AG04449 (cell line): ENCODE measurements at regions not wholly inside any gene's neighbourhood (a gene's known extent, or its start where the extent isn't known, plus 50 kb on each side); places are given as distances from the start of the nearest gene placed in this dataset.

Source experiments
- CTCF ChIA-PET: fragments of 350-600 bp; formaldehyde crosslinking; extraction: SDS; loops from one replicate; lab custom pipeline; 2021; ENCODE audit warnings: antibody characterized with exemption; lab: Yijun Ruan, JAX
- POLR2A ChIA-PET: fragments of 400-600, 350-600 bp; formaldehyde crosslinking; extraction: SDS; loops from one replicate; lab custom pipeline; 2020; ENCODE audit warnings: antibody characterized with exemption, inconsistent platforms; lab: Yijun Ruan, JAX
- DNase-seq: peaks from one replicate; pipeline ENCODE4 v3.0.0-alpha.2; 2010; ENCODE audit warnings: low read depth, low spot score
- H3K4me3 ChIP-seq: 2 replicates; pipeline ENCODE4 v1.5.1; 2011; ENCODE audit warnings: low read depth, mild to moderate bottlenecking, control low read depth, low read length
- TF ChIP-seq, protein P1 (sequence below): IDR thresholded peaks from one replicate; pipeline ENCODE4 v1.5.1; 2011; ENCODE audit warnings: mild to moderate bottlenecking, moderate library complexity, low read length, control low read depth, inconsistent platforms; ENCODE audit not compliant: insufficient read depth; ENCODE audit errors: missing control alignments

DNA sequence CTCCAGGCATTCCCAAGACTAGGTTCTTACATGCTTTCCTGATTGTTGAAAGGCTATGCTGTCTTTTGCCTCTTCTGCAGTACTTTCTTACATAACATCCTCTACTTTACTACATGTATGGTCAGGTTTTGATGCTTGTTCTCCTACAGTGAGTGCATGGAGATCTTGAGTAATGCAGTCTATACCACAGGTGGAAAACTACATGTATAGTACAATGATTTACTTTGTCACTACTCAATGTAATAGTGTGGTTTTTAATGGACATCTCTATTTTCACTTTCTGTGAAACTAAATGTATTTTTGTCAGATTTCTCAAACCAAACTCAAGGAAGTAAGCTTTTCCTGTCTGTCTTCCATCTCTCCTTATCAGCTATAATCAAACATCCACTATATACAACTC, 657.0 kb downstream of the TUSC7 start:
- H3K4me3 ChIP-seq: no peak overlapping the region
- TF ChIP-seq, protein P1, sequence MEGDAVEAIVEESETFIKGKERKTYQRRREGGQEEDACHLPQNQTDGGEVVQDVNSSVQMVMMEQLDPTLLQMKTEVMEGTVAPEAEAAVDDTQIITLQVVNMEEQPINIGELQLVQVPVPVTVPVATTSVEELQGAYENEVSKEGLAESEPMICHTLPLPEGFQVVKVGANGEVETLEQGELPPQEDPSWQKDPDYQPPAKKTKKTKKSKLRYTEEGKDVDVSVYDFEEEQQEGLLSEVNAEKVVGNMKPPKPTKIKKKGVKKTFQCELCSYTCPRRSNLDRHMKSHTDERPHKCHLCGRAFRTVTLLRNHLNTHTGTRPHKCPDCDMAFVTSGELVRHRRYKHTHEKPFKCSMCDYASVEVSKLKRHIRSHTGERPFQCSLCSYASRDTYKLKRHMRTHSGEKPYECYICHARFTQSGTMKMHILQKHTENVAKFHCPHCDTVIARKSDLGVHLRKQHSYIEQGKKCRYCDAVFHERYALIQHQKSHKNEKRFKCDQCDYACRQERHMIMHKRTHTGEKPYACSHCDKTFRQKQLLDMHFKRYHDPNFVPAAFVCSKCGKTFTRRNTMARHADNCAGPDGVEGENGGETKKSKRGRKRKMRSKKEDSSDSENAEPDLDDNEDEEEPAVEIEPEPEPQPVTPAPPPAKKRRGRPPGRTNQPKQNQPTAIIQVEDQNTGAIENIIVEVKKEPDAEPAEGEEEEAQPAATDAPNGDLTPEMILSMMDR: no peak
- ChIA-PET CTCF (no interaction called here), POLR2A (no interaction called here)
- DNase-seq: no peak

DNA sequence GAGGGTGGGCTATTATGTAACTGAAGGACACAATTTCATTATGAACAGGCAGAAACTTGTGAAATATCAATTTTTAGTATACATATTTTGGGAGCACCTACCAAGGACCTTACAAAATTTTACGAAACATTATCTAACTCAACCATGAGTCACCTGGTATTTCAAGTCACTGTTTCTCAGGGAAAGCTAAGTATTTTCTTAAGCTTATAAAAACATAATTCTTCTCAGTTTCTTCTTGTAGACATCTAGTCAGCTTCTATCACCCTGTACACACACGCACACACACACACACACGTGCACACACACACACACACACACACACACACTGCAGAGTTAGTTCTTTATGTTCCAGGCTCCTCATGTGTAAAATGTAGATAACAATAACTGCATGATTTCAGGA, 658.3 kb downstream of the TUSC7 start:
- H3K4me3 ChIP-seq: no peak overlapping the region
- ChIA-PET CTCF (interaction anchor here (1.3 kb wide), 1 partner anchor 347 kb away, joined by 3 read pairs; no protein-coding TSS in a partner anchor), POLR2A (no interaction called here)
- DNase-seq: peak; percentile 2
- TF ChIP-seq, protein P1: no peak

DNA sequence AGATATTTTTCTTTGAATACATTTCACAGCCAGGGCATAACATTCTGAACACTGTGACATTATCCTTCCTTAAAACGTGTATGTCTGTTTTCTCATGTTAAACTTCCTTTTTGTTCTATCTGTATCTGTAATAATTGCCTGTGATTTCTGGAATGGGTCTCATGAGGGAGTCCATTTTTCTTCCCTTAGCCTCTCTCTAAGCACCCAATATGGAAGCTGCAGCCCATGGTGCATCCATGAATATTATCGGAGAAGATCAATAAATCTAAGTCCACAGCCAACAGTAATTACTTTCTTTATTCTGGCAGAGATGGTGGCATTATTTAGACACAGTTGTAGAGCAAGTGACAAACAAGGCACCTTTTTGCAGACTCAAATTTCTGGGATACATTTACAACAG, 671.1 kb downstream of the TUSC7 start:
- POLR2A ChIA-PET: no interaction called here
- CTCF ChIA-PET: no interaction called here

DNA sequence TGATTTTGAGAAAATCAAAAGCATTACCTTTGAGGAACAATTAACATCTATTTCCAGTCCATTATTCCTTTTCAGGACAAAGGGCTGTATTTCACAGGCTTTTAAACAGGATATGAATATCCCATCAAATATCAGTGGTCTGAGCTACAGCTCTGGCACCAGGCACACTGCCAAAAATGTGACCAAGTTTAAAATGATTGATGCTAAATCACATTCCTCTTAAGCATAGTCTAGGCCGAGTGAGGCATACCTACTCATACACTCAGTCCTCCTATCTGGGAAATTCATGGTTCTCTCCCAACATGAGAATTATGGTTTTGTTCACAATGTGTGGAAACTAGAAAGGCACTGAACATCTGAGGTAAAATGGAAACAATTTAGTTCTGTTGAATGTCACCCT, 683.5 kb downstream of the TUSC7 start:
- H3K4me3 ChIP-seq: no peak overlapping the region
- POLR2A ChIA-PET: no interaction called here
- CTCF ChIA-PET: no interaction called here
- no peak for DNase-seq
- TF ChIP-seq, protein P1: no peak

More for the DNA sequence above, 671.1 kb downstream of the TUSC7 start:
- DNase-seq: no peak
- no peak overlapping the region for H3K4me3 ChIP-seq
- TF ChIP-seq, protein P1: no peak

DNA sequence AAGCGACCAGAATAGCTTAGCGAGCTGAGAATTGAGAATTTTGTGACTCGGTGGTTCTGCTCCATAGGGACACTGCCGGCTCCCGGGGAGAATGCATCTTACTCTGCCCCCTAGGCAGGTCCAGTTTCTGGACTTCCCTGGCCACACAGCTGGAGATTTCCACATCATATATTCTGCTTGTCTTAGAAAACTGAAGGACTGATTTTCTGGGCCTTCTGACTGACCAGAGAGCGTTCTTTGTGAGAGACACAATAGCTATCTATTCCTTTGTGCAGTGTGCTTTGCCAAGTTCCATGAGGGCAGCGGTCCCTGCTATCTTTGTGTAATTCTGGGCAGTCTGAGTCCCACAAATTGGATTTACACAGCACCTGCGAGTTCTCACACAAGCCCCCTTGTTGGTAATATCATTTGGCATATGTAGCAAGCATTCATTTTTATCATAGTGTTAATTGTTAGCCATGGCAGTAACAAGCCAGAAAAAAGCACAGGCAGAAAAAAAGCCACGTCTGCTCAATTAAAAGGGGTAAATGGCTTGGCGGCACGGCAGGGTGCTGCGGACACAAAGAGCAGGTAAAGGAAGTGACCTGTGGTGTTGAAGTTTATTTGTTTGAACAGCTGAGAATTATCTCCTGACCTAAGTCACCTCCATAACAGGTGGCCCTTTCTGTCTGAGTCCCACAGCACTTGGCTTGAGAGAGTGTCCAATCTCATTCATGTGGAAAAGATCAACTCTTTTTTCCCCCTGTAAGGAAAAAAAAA, 688.7 kb downstream of the TUSC7 start:
- TF ChIP-seq, protein P1: no peak
- DNase-seq: no peak
- ChIA-PET CTCF (interaction anchor here (1.0 kb wide), 1 partner anchor 9 kb away, joined by 4 read pairs; no protein-coding TSS in a partner anchor), POLR2A (no interaction called here)
- no peak overlapping the region for H3K4me3 ChIP-seq

DNA sequence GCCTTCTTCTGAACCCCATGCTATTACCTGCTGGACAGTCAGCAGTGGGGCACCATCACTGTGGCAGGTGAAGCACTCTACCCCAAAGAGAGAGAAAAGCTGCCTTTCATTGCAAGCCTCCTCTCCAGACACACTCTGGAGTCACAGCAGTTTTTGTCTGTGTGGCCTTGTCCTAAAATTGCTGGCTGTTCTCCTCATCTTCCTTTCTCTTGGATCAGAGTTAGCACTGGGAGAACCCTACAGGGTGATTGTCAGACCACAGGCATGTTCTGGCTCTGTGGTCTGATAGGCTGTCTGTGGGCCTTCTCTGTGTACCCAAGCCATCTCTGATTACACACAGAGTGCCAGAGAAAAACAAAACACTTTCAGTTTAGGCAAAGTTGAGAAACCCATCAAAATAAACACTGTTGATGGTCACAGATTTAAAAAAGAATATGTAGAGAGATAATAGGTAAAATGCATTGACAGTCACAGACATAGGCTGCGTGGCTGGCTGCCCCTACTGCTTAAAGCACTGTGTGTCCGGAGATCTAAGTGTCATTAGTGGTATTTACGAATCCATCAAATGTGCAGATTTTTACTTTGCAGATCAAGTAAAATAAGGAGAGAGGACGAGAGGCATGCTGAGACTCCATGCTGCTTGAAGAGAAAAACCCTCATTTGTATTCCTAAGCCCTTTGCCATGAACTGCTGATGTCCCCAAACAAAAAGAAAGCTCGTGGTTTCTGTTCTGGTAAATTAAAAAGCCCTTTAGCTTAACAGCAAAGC, 689.9 kb downstream of the TUSC7 start:
- H3K4me3 ChIP-seq: no peak overlapping the region
- ChIA-PET CTCF (no interaction called here), POLR2A (no interaction called here)
- no peak for DNase-seq
- TF ChIP-seq, protein P1: no peak
